ENCODE measurements at regions not wholly inside any gene's neighbourhood (a gene's known extent, or its start where the extent isn't known, plus 50 kb on each side); places are given as distances from the start of the nearest gene placed in this dataset.

DNA sequence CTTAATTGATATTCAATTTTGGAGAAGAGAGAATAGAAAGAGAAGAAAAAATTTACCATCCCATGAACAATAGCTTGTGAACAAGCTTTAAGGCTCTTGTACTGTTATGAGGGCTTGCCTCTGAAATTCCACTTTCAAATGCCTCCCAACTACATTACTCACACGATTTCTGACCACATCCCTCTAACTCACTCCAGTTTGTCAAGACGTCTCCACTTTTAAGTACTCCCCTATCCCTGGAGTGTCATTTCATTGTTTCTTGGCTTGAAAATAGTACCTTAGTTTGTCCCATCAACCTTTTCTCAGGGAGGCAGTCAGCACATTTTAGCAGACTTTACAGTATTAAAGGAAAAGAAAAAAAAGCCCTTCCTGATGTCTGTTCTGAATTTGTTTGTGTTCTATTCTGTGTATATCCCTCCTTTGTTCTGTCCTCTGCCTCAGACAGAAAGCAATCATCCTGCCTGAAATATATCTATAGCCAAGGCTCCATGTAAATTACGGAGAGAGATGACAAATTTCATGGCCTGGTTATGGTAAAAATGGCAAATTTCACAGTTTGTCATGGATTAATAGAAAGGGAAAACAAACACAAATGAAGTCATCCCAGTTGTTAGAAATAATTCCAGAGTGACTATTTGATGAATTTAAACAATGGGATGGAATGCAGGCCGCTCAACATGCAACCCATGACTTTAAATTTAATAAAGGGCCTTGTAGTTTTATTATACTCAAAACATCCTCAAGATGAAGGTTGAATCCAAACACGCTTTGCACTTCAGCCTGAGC is 228.8 kb downstream of the ETAA1 start:
- H3K4me3 ChIP-seq (replicated peaks; ENCODE audit: low read depth, low read length), result no peak overlapping the region
- DNase-seq (ENCODE audit: extremely low read depth, low read depth), result no peak
- TF ChIP-seq, protein P1, sequence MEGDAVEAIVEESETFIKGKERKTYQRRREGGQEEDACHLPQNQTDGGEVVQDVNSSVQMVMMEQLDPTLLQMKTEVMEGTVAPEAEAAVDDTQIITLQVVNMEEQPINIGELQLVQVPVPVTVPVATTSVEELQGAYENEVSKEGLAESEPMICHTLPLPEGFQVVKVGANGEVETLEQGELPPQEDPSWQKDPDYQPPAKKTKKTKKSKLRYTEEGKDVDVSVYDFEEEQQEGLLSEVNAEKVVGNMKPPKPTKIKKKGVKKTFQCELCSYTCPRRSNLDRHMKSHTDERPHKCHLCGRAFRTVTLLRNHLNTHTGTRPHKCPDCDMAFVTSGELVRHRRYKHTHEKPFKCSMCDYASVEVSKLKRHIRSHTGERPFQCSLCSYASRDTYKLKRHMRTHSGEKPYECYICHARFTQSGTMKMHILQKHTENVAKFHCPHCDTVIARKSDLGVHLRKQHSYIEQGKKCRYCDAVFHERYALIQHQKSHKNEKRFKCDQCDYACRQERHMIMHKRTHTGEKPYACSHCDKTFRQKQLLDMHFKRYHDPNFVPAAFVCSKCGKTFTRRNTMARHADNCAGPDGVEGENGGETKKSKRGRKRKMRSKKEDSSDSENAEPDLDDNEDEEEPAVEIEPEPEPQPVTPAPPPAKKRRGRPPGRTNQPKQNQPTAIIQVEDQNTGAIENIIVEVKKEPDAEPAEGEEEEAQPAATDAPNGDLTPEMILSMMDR (IDR thresholded peaks at IDR 0.05; ENCODE audit: low read depth, low read length, missing control alignments), result no peak

DNA sequence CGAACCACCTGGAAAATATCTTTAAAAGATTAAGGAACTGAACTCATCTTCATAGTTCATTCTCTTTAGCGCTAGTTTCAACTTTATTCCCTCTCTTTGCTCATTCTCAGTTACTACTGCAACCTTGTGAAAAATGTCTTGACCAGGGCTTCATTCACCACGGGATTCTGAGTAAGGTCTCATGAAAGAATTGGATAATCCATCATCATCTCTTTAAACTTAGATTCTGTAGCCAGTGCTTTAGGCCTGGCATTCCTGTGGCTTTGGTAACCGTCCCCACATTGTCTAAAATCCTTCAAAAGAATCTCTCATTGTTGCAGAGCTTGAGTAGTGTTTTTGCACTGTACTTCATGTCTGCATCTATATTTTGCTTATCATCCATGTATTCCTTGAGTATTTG is 229.5 kb downstream of the ETAA1 start:
- TF ChIP-seq, protein P1 (IDR thresholded peaks at IDR 0.05; ENCODE audit: low read depth, low read length, missing control alignments), result no peak
- no peak overlapping the region for H3K4me3 ChIP-seq (replicated peaks; ENCODE audit: low read depth, low read length)
- DNase-seq (ENCODE audit: extremely low read depth, low read depth), result no peak

DNA sequence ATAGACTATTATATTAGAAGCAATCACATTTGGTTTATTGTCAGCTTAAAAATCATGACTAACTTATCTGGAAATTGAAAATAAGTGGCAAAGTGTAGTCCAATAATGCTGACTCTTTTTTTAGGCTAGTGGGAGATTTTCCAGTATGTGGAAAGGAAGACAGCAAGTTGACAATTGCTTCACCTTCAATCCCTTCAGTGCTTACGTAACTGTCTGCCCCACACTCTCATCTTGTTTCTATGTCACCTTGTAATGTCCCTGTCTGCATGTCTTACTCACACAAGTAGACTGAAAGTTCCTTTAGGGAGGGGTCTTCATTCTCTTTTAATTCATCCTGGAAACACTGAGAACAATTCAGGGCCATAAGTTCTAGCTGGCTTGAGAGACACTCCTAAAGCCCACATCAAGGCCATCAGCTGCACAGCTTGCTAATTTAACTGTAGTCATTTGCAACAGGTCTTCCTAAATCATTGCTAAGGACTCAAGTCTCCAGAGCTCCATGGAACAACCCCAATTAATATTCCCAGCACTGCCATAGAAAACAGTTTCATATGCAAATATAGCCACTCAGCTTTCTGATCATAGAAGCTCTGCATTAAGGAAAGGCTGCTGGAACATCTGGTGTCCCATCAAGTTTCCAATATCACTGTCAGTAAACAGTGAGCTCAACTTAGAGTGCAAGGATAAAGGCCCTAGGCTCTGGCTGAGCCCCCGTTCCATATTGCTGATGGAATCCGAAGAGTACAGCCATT is 230.5 kb downstream of the ETAA1 start:
- H3K4me3 ChIP-seq (replicated peaks; ENCODE audit: low read depth, low read length), result no peak overlapping the region
- DNase-seq (ENCODE audit: extremely low read depth, low read depth), result no peak
- TF ChIP-seq, protein P1 (IDR thresholded peaks at IDR 0.05; ENCODE audit: low read depth, low read length, missing control alignments), result no peak

DNA sequence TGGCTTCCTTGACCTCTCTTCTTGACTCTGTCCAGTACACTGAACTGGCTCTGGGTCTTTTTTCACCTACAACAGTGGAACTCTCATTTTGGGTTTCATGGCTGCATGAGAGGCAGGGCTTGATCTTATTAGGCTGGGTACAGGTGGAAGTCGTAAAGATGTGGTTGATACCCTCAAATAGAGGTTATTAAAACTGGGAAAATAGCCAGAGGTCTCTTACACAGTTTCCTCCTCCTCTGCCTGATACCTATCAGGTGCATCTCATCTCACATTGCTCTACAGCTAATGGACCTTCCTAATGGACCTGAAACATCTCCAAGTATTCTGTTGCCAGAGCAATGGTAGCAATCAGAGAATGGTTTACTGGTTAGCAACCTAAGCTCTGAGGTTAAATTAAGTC is 231.8 kb downstream of the ETAA1 start:
- H3K4me3 ChIP-seq (replicated peaks; ENCODE audit: low read depth, low read length), result no peak overlapping the region
- no peak for DNase-seq (ENCODE audit: extremely low read depth, low read depth)
- TF ChIP-seq, protein P1 (IDR thresholded peaks at IDR 0.05; ENCODE audit: low read depth, low read length, missing control alignments), result no peak

DNA sequence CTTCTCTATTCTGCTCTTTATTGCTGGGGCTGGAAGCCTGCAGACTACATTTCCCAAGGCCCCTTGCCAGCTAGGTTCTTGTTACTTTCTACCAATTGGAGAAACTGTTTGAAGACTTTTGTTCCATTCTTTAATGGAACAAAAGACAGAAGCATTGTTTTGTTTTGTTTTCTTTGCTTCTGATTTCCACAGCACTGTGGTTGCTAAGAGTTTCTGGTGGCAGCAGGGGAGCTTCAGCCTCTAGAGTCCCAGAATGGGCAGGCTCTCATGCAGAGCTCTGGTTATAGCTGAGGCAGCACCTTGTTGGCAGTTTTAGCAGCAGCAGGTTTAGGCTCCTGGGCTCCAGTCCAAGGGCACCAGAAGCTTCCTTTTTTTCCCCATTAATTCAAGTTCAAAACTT is 234.3 kb downstream of the ETAA1 start:
- TF ChIP-seq, protein P1 (IDR thresholded peaks at IDR 0.05; ENCODE audit: low read depth, low read length, missing control alignments), result no peak
- no peak for DNase-seq (ENCODE audit: extremely low read depth, low read depth)
- no peak overlapping the region for H3K4me3 ChIP-seq (replicated peaks; ENCODE audit: low read depth, low read length)

DNA sequence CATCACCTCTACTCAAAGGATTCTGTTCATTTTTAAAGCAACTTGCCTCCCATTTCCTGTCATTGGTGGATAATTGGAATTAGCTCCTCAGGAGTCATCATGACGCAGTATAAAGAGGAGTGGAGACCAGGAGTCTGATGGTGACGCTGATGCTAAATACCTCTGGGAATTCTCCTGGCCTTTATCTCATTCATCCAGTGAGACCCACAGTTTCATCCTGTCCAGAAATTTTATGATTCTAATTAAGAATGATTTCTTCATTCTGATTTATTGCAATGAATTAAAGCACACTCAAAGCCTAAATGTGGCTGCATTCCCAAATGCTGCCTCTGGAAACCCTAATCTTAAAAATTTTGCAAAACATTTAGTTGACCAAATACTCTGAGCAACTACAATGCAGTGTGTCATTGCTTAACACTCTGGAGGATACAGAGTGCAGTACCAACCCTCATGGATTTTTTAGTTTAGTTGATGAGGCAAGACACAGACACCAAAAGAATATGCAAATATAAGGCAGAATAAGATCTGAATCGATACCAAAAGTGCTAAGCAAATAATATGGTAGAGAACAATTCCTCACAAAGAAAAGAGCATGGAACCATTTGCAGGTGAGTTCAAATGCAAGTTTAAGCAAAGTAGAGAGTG is 236.2 kb downstream of the ETAA1 start:
- no peak overlapping the region for H3K4me3 ChIP-seq (replicated peaks; ENCODE audit: low read depth, low read length)
- DNase-seq (ENCODE audit: extremely low read depth, low read depth), result no peak
- TF ChIP-seq, protein P1 (IDR thresholded peaks at IDR 0.05; ENCODE audit: low read depth, low read length, missing control alignments), result no peak

Data from HFF-Myc (cell line).